ENCODE measurements at regions not wholly inside any gene's neighbourhood (a gene's known extent, or its start where the extent isn't known, plus 50 kb on each side); places are given as distances from the start of the nearest gene placed in this dataset.

DNA sequence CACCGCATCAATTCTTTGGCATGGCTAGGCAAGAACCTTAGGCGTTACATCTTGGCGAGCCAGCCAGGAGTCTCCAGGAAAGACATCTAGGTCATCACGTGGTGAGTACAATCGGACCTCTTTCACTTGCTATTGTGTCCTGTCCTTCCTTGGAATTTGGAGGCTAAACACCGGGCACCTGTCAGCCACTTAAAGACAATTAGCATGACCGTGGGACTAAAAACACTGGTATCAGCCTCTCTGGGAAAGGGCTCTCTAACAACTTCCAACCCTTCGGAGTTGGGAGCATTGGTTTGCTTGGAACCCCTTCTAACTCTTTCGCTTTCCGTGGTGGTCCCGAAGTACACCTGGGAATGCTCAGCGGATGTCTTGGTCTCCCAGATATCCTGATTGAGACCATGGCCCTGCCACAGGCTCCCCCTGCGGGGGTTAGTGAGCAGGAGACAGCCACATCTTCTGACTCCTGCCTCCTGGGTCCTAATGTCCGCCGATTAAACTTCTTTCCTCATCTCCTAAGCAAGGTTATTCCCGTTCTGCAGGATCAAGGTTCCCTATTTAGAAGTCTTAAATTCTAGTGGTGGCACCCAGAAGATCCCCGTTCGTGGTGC lies 971.7 kb downstream of the FSCB start:
- no peak for DNase-seq (ENCODE audit: low spot score)
- TF ChIP-seq, protein P1, sequence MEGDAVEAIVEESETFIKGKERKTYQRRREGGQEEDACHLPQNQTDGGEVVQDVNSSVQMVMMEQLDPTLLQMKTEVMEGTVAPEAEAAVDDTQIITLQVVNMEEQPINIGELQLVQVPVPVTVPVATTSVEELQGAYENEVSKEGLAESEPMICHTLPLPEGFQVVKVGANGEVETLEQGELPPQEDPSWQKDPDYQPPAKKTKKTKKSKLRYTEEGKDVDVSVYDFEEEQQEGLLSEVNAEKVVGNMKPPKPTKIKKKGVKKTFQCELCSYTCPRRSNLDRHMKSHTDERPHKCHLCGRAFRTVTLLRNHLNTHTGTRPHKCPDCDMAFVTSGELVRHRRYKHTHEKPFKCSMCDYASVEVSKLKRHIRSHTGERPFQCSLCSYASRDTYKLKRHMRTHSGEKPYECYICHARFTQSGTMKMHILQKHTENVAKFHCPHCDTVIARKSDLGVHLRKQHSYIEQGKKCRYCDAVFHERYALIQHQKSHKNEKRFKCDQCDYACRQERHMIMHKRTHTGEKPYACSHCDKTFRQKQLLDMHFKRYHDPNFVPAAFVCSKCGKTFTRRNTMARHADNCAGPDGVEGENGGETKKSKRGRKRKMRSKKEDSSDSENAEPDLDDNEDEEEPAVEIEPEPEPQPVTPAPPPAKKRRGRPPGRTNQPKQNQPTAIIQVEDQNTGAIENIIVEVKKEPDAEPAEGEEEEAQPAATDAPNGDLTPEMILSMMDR (IDR thresholded peaks at IDR 0.05; ENCODE audit: borderline replicate concordance, control extremely low read depth, extremely low read depth, insufficient read depth, missing control alignments) = no peak
- in situ Hi-C loops (cut with MboI; ENCODE audit: low sequenced_read_pairs, unreplicated experiment) = no loop called here

DNA sequence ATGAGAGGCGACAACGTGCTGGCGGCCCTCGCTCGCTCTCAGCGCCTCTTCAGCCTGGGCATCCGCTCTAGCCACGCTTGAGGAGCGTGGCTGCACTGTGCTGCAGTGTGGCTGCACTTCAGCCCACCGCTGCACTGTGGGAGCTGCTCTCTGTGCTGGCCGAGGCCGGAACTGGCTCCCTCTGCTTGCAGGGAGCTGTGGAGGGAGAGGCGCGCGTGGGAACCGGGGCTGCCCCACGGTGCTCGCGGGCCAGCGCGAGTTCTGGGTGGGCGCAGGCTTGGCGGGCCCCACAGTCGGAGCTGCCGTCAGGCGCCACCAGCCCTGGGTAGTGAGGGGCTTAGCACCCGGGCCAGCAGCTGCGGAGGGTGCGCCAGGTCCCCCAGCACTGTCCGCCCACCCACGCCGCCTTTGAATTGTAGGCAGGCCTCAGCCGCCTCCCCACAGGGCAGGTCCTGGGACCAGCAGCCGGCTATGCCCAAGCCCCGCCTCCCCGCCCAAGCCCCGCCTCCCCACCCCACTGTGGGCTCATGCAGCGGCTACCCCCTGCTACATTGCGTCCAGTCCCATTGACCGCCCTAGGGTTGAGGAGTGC lies 974.2 kb downstream of the FSCB start:
- in situ Hi-C loops (cut with MboI; ENCODE audit: low sequenced_read_pairs, unreplicated experiment) = no loop called here
- TF ChIP-seq, protein P1 (IDR thresholded peaks at IDR 0.05; ENCODE audit: borderline replicate concordance, control extremely low read depth, extremely low read depth, insufficient read depth, missing control alignments) = no peak

DNA sequence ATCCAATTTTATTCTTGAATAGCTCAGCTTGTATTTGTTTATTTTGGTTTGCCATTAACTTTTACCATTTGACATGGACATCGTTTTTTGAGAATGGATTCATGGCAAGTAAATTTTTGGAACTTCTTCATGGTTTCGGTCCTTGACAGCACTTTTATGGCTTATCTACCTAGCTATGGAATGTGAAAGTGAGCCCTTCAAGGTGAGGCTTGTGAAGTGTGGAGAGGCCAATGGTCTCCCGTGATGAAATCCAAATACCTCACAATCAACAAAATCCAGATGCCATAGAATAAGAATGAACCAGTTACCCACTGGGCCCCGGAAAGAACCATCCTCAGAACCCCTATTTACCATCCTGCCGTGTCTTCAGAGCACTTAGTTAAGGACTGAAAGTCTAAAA lies 978.8 kb downstream of the FSCB start:
- no peak for DNase-seq (ENCODE audit: low spot score)
- TF ChIP-seq, protein P1 (IDR thresholded peaks at IDR 0.05; ENCODE audit: borderline replicate concordance, control extremely low read depth, extremely low read depth, insufficient read depth, missing control alignments) = no peak
- in situ Hi-C loops (cut with MboI; ENCODE audit: low sequenced_read_pairs, unreplicated experiment) = no loop called here

More for the DNA sequence above, 974.2 kb downstream of the FSCB start:
- DNase-seq (ENCODE audit: low spot score) = no peak

DNA sequence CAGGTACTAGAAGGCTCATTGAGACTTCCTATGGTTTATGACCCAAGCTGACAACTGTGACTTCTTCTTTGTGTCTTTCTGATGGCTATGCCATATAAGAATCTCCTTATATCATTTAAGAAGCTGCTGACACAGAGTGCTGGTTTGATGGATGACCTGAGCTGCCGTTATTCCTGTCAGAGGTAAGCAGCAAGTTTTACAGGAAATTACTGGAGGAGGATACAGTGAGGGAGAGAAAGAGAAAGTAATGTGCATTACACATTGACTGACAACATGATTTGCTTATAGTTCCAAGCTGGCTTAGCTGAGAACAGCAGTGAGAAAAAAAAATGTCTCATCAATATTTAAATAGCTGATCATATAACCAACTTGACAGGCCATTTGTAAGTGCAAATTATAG lies 981.4 kb downstream of the FSCB start:
- in situ Hi-C loops (cut with MboI; ENCODE audit: low sequenced_read_pairs, unreplicated experiment) = no loop called here
- TF ChIP-seq, protein P1 (IDR thresholded peaks at IDR 0.05; ENCODE audit: borderline replicate concordance, control extremely low read depth, extremely low read depth, insufficient read depth, missing control alignments) = no peak
- DNase-seq (ENCODE audit: low spot score) = no peak

DNA sequence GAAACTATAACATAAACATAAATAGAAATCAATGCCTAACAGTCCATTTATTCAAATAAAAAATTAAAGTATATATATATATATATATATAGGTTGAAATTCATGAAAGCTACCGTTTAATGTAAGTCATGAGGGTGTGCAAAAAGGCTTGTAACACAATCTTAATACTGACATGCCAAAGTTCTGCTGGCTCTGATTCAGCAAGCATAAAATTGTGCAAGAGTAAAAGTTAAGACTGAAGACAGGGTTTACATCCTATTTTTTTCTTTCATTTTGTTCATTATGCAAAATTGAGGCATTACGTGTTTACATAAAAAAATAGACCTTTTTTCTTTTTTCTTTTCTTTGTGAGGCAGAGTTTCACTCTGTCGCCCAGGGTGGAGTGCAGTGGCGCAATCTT lies 984.2 kb downstream of the FSCB start:
- TF ChIP-seq, protein P1 (IDR thresholded peaks at IDR 0.05; ENCODE audit: borderline replicate concordance, control extremely low read depth, extremely low read depth, insufficient read depth, missing control alignments) = no peak
- in situ Hi-C loops (cut with MboI; ENCODE audit: low sequenced_read_pairs, unreplicated experiment) = no loop called here
- DNase-seq (ENCODE audit: low spot score) = no peak

DNA sequence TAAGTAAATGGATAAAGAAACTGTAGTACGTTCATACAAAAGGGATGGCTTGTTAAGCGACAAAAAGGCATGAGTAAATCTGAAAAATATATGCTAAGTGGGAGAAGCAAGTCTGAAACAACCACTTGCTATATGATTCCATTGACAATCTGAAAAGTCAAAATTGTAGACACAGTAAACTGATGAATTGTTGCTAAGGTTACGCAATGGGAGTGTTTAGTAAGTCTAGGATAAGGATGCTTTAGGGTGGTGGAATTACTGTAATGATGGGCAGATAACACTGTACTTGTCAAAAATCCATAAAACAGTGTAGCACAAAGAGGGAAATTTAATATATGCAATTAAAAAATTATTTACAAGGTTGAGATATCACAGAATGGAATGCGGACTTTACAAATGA lies 984.9 kb downstream of the FSCB start:
- TF ChIP-seq, protein P1 (IDR thresholded peaks at IDR 0.05; ENCODE audit: borderline replicate concordance, control extremely low read depth, extremely low read depth, insufficient read depth, missing control alignments) = no peak
- in situ Hi-C loops (cut with MboI; ENCODE audit: low sequenced_read_pairs, unreplicated experiment) = no loop called here
- DNase-seq (ENCODE audit: low spot score) = no peak

Data from GM13976 (cell line).